Renal cortex interstitium (tissue), 11 donors: ENCODE measurements at regions not wholly inside any gene's neighbourhood (a gene's known extent, or its start where the extent isn't known, plus 50 kb on each side); places are given as distances from the start of the nearest gene placed in this dataset.
"Not testable (repeated sequence)": the region's sequence is repeated elsewhere in the genome, so short reads cannot be mapped to it uniquely, and the experiment has no call there.

Source experiments
- DNase-seq, 11 donors: peaks; one replicate each; pipeline ENCODE4 v3.0.0-alpha.2; 2013; ENCODE audit warnings: low read depth in 9 of 11, low spot score in 4 of 11; ENCODE audit errors: extremely low read depth in 1 of 11

DNA sequence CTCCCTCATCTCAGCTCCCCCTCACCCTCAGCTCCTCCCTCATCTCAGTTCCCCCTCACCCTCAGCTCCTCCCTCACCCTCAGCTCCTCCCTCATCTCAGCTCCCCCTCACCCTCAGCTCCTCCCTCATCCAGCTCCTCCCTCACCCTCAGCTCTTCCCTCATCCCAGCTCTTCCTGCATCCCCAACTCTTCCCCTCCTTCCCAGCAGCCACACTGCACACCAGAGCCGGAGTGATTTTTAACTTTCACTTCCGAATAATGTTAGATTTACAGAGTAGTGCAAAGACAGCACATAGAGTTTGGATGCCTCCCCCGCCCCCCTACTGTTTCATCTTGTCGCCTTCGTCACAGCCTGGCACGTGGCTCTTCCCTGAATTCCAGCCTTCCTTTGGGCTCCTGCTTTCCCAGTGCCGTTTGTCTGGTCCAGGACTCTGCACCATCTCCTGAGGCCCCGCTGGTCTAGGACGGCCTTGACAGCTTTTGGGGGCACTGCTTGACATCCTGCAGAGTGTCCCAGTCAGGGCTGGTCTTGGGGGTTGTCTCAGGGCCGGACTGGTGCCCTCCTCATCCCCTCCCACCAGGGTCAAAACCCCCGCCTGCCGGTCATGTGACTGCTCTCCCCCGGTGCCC lies 110.2 kb downstream of the FAM53A start:
- no peak for DNase-seq

DNA sequence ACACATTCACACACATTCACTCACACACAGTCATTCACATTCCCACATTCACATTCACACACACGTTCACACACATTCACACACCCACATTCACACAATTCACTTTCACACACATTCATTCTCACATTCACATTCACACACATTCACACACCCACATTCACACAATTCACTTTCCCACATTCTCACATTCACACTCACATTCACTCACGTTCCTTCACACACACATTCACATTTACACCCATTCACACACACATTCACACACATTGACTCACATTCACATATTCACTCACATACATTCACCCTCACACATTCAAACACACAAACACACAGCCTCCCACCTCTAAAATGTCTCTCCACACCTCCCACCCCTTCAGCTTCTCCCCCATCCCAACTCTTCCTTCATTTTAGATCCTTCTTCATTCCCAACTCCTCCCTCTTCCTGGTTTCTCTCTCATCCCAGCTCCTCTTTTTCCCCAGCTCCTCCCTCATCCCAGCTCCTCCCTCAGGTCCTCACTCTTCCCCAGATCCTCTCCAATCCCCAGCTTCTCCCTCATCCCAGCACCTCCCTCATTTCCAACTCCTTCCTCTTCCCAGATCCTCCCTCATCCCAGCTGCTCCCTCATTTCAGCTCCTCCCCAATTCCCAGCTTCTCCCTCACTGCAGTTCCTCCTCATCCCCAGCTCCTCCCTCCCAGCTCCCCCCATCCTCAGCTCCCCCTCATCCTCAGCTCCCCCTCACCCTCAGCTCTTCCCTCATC lies 111.0 kb downstream of the FAM53A start:
- DNase-seq = no peak

DNA sequence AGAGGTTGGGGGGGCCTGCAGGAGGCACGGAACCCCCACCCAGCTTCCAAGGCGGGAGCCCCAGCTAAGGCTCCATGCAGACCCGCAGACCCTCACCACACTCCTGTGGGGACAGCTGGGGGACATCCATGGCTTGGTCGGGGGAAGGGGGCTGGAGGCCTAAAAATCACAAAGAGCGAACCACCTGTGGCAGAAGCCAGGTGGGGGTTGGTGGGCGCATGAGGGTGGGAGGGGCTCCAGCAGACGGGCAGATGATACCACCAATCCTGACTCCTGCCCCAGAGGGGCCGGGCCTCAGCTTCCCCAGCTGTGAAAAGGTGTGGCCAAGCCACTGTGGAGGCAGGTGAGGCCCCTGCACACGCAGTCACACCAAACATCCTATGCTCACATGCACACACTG lies 111.6 kb downstream of the FAM53A start:
- no peak for DNase-seq

DNA sequence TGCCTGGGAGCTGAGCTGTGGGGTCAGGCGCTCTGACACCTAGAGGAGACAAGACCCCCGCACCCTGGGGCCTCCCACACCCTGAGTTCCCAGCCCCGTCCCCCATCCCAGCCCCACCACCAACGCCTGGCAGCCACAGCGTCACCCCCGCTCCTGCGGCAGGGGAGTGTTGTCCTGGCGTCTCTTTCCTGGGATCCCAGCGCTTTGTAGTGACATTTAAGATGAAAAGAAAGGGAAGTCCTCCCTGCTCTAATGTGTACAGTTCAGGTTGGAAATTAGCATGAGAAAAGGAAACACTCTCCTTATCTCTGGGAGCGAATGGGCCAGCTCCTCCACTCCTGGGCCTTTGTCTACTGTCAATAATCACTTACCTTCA lies 112.1 kb downstream of the FAM53A start:
- no peak for DNase-seq

DNA sequence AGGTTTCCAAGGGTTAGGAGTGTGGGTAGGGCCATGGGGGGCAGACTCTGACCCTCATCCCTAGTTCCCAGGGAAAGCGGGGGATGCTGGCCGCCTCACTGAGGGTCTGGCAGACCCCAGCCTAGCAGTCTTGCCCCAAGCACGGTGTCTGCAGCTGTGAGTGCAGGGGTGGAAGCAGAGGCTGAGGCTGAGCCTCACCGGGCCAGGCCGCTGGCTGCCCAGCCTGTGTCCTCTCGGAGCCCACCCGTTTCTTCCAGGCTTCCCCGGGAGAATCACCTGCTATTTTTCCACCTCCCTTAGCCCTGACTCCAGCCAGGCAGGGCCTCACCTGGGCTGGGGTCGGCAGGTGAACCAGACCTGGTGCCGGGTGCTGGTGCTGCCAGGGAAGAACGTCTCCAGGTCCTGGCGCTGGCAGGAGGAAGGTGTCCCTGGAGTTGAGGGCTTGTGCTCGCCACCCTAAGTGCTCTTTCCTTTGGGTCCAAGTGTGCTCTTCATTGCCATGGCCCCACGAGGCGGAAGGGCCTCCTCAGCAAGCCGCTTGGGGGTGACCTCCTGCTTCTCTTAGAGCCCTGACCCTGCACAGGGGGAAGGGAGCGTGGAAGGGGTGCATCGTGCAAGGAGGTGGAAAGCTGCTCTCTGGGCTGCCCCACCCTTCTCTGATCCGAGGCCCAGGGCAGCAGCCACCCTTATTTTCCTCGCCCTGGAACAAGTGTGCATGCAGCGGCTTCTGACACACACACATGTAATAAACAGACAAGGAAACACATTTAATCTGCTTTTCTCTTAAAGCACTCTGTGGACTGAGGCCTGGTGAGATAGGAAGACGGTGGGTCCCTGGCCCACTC lies 112.7 kb downstream of the FAM53A start:
- DNase-seq = no peak

DNA sequence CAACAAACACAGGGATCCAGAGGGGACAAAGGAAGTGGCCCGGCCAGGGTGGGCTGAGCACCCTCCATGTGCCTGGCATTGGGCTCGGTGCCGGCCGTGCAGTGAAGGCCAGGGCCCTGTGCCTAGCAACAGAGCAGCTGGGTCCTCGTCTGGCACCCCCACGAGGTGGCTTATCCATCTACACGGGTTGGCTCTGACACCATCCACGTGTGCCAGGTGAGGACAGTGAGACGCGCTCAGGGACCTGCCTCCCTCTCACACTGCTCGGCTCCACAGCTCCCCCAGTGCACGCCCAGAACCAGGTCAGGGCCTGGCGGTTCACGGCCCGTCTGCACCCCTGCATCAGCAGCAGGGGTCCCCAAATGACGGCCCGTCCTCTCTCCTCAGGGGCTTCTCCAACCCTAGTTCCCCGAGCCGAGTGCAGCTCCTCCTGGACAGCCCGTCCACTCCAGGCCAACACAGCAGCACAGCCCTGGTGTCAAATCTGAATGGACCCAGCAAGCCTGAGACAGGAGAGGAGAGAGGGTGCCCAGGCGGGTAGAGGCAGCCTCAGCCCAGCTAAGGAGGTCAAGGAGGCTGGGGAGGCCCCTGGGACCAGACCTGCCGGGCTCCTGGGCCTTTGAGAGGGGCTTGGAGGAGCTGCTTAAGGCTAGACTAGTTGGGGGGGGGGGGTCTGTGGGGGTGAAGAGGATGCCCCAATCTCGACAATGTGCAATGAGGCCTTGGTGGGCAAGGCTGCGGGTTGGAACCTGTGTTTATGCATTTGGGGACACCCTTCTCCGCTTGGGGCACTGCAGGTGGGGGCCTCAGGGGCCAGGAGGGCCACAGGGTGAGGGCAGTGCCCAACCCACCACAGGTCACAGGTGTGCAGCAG lies 113.6 kb downstream of the FAM53A start:
- no peak for DNase-seq

DNA sequence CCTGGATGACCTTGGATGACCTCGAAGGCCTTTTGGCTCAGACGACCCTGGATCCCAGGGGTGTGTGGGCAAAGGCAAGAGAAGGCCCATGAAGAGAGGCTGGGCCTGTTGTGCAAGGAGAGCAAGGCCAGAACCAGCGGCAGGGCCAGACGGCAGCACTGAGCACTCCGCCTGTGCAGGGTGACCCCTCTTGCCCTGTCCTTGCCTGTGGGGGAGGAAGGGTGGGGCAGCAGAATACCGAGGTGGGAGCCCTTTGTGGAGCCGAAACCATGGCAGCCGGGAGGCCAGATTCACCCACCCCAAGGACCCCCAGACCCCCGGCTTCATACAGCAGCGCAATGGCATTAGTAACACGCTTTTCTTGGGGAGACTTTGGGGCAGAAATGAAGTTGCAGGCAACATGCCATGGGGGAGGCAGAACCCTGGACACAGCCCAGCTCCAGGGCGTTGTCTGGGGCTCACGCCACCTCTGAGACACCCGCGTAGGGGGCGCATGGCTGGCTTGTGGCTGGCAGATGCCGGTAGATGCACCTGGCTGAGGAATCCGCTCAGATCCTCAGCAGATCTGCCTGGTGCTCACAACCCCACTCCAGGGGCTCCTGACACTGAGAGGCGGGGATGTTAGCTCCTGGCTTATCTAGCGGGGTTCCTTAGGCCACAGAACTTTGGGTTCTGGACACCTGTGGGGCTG lies 114.5 kb downstream of the FAM53A start:
- DNase-seq = no peak

DNA sequence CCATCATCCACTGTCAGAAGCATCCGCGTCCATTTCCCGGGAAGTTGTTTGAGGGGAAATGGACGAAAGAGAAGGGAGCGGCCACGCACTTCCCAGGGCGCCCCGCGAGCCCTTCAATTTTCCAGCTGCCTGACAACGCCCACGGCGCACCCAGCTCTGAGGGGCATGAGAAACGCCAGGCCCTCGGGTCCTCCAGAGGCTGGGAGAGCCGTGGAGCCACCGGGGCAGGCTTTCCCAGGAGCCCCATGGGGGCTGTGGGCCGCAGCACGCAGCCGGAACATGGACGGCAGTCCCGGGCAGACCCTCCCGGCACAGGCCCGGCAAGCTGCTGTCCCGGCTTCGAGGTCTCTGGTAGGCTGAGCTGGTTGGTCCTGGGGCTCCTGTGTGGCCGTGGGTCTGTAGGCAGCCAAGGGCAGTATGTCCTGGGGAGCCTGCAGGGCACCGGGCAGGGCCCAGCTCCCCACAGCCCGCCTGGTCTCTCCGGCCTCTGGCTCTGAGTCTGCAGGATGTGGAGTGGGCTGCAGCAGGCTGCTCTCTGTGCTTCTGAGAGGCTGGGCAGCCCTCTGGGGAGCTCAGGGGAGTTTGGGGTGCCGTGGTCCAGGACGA lies 115.2 kb downstream of the FAM53A start:
- no peak for DNase-seq

DNA sequence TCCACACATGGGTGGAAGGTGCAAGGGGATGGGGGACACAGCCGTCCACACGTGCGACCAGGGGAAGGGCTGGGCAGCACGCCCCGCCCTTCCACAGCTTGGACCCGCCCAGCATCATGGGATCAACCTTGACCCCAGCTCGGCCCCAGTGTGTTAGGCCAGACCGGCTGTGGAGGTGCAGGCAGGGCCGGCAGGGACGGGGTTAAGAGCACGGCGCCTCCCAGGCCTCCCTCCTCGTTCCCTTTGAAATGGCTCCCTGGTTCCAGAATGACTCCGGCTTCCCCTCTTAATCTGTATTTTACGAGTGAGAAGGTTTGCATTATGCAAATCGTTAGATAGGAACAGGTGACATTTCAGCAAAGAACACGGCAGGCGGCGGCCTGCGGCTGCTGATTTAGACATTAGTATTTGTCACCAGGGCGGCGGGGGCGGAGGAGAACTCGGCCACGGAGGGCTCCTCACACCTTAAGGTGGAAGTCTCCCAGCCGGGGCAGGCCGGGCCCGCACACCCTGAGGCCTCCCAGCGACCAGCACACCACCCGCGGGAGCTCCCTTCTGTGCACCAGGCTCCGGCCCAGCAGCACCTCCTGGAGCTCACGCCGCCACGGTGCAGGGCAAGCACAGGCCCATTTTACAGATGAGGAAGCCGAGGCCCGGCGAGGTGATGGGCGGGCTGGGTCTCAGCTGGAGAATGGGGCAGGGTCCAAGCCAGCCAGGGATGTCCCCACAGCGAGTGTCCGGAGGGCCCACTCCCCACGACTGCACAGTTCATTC lies 116.1 kb downstream of the FAM53A start:
- no peak for DNase-seq

DNA sequence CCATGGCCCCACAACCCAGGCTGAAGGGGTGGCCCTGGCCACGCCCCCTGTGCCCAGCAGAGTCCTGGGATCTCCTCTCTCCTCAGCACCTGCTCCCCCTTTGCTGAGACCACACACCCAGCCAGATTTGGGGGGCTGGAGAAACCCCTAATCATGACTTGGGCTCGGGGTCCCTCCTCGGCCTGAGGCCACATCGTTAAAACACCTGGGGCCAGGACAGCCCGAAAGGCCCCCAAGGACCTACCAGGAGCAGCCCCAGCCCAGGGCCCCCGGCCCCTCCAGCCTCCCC lies 116.7 kb downstream of the FAM53A start:
- DNase-seq = no peak

DNA sequence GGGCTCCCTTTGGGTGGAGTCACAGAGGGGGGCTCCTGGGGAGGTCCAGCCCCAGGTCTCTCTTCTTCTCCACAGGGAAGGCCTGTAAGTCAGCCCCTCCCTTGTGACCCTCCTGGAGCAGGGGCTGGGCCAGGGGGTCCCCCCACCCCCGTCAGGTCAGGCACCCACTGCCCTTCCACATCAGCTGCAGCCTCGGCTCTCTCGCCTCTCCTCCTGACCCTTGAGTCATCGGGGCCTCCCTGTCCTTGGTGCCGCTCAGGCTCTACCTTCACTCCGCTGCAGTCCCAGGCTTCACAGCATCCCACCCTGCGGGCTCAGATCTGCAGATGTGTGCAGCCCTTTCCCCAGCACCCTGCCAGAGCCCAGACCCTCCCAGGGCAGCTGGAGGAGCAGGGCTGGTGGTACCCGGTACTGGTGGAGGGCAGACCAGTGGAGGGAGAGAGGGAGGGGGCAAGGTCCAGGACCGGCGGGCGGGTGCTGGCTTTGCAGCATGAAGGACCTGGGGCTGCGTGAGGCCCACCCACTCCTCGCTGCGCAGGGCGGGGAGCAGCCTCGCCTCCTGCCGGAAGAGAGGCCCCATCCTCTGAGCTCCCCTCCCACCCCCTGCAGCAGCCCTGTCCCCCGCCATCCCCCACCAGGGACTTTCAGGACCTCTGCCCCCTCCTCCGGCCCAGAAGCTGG lies 117.1 kb downstream of the FAM53A start:
- no peak for DNase-seq

DNA sequence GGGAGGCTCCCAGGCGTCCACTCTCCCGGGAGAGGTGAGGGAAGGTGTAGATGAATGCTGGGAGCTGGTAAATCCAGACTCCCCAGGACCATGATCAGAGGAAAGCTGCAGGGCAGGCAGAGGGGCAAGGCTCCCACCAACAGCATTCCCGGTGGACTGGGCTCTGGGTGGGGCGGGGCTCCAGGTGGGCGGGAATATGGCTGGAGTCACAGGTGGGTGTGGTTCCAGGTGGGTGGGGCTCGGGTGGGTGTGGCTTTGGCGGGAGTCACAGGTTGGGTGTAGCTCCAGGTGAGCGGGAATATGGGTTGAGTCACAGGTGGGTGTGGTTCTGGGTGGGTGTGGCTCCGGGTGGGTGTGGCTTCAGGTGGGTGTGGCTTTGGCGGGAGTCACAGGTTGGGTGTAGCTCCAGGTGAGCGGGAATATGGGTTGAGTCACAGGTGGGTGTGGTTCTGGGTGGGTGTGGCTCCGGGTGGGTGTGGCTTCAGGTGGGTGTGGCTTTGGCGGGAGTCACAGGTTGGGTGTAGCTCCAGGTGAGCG lies 117.7 kb downstream of the FAM53A start:
- DNase-seq = not testable (repeated sequence)

DNA sequence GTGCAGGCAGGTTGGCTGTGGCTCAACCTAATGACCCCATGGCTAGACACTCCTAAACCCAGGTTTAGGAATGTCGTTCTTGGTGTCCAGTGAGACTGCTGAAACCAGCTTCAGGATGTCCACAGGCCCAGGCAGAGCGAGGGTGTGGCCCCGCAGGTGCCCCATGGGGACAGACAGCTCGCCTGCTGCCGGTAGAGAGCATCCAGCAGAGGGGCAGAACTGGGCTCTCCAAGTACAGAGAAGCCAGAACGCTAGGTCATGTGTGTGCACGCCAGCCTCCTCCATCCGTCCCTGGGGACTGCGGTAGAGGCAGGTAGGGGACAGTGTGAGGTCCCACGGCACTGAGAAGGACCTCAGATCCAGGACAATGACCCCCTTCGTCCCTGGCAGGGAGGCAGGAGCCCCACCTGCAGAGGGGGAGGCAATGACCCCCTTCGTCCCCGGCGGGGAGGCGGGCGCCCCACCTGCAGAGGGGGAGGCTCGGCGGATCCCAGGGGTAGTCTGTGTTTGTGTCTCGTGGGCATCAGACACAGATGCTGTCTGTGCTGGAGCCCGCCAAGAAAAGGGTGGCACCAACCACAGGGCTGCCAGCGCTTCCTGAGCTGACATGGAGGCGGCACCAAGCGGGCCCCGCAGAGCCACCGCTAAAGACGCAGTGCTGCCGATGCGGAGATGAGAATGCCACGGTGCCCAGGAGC lies 118.4 kb downstream of the FAM53A start:
- DNase-seq = no peak

DNA sequence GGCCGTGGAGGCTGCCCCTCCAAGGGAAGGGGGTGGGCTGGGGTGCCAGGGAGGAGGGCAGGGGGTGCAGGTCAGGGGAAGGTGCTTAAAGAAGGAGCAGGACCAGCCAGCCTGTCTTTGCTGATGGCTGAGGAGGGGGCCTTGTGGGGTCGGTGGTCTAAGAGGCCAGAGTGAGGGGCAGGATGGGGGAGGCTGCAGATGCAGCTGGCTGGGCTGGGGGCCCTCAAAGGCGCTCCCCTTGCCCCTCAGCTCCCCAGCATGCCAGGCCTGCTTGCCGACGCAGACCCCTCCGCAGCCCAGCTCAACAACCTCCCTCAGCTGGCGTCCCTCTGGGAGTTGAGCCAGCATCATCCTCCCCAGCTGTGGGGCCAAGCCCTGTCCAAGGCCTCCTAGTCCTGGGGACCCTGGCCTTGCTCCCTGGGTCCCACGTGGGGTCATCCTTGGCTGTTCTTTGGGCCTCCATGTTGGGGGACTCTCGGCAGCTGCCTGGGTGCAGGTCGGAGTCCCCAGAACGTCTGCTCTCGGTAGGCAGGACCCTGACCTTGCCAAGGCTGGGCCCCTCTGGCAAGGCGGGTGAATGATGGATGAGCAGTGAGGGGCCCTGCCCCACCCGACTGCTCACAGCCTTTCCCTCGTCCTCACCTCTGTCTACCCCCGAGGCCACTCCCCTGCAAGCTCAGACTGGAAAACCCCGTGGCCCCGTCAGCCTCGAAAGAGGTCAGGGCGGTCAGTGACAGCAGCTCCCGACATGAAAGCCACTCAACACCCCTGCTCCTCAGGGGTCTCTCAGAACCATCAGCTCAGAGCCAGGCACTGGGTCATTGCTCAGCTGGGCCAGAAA lies 119.4 kb downstream of the FAM53A start:
- no peak for DNase-seq

DNA sequence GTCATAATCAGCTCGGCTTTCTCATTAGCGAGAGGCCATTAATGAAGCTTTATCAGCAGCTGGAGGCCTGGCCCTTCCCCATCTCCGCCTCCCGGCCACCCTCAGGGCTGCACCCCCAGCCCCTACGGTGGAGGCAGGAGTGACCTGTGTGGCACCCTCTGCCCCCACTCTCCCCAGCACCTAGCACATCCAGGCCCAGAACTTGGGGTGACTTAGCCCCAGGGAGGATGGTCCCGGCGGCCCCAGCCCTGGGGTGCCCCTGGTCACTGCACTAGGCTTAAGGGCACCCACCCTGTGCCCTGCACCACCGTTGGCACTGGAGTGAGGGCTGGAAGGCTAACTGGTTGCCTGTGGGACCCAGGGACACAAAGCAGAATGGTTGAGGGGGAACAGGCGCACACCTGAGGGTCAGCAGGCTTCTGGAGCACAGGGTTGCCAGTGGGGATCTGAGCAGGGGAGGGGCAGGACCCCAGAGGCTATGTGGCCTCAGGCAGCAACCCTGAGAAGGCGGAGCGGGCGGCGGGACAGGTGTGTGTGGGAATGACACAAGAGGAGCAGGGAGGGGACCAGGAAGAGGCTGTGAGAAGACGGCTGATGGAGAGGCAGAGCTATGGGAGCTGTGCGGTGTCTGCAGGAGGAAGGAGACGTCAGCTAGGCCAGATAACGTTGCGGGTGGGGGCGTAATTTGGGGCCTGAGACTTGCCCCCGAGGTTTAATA lies 120.2 kb downstream of the FAM53A start:
- DNase-seq = no peak
